ENCODE measurements at regions not wholly inside any gene's neighbourhood (a gene's known extent, or its start where the extent isn't known, plus 50 kb on each side); places are given as distances from the start of the nearest gene placed in this dataset.

DNA sequence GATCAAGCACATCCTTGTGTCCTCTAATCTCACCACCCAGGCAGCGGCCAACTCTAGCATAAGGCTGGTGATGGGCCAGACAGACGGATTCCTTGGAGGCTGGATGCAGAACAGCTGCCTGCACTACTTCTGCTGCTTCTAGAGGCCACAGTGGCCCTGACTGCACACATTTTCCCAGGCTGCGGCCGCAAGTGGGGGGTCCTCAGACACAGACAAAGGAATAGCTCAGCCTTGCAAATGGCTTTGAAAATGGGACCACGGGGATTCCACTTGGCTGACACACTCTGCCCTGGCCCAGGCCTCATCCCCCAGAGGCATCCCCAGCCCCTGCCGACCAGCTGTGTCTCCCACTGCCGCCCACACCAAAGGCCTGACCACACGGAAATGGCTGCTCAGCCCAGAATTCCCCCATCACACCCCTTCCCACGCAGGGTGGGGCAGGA, 540.8 kb downstream of the BNC2 start:
- intact Hi-C loops (cut with micrococcal nuclease), result no loop called here
- ChIA-PET POLR2A (no interaction called here), CTCF (ENCODE audit: low intra/inter-chr PET ratio) (no interaction called here)
- Histone ChIP-seq H3K27me3 (ENCODE audit: control insufficient read depth in 2 of 2, insufficient read depth in 2 of 2, low read length in 2 of 2) (no peaks in the 10 kb centered on the region), H3K4me1 (replicated peaks in 1 of 2; ENCODE audit: control insufficient read depth in 2 of 2, insufficient read depth in 2 of 2, low read length in 2 of 2) (no peaks in the 10 kb centered on the region), H3K36me3 (ENCODE audit: control insufficient read depth, insufficient read depth, low read length) (no peaks in the 10 kb centered on the region), H3K9ac (ENCODE audit: insufficient read depth in 1 of 2, low read depth in 2 of 2, low read length in 2 of 2) (no peak overlapping the region), H4K20me1 (replicated peaks; ENCODE audit: control insufficient read depth, insufficient read depth, low read length) (no peaks in the 10 kb centered on the region), H2AFZ (ENCODE audit: low read depth, low read length) (no peak overlapping the region), H3K4me3 (no peak overlapping the region), H3K27ac (ENCODE audit: extremely low read depth, low read depth, low read length) (no peak overlapping the region), H3K79me2 (ENCODE audit: control insufficient read depth, insufficient read depth, low read length) (no peaks in the 10 kb centered on the region), H3K4me2 (ENCODE audit: insufficient read depth, low read length) (no peak overlapping the region), H3K9me1 (ENCODE audit: control insufficient read depth, insufficient read depth, low read length) (no peaks in the 10 kb centered on the region), H3K9me3 (replicated peaks; ENCODE audit: control insufficient read depth, insufficient read depth, low read depth, low read length) (no peaks in the 10 kb centered on the region)
- no peak for ATAC-seq
- no peak for FAIRE-seq
- TF ChIP-seq TCF7L2 (IDR thresholded peaks at IDR 0.05; ENCODE audit: low read depth, low read length) (no peak), PTTG1 (tag; IDR thresholded peaks at IDR 0.05; ENCODE audit: low read depth) (no peak), SIRT6 (IDR thresholded peaks at IDR 0.05; ENCODE audit: low read depth, low read length) (no peak), TCFL5 (CRISPR knock-in tag; conservative IDR thresholded peaks at IDR 0.05) (no peak), ZNF280A (IDR thresholded peaks at IDR 0.05; ENCODE audit: low read depth, partially characterized antibody) (no peak), ZNF146 (CRISPR knock-in tag; IDR thresholded peaks at IDR 0.05; ENCODE audit: unreplicated experiment) (no peak), HDAC3 (IDR thresholded peaks at IDR 0.05; ENCODE audit: borderline replicate concordance, partially characterized antibody) (no peak), OTX1 (CRISPR knock-in tag; IDR thresholded peaks at IDR 0.05) (no peak), MXI1 (IDR thresholded peaks at IDR 0.05; ENCODE audit: low read depth, low read length) (no peak), MEF2A (IDR thresholded peaks at IDR 0.05; ENCODE audit: control insufficient read depth, low read depth, low read length) (no peak), HNRNPL (IDR thresholded peaks at IDR 0.05; ENCODE audit: low read depth, low read length) (no peak)
- TF ChIP-seq, protein P1, sequence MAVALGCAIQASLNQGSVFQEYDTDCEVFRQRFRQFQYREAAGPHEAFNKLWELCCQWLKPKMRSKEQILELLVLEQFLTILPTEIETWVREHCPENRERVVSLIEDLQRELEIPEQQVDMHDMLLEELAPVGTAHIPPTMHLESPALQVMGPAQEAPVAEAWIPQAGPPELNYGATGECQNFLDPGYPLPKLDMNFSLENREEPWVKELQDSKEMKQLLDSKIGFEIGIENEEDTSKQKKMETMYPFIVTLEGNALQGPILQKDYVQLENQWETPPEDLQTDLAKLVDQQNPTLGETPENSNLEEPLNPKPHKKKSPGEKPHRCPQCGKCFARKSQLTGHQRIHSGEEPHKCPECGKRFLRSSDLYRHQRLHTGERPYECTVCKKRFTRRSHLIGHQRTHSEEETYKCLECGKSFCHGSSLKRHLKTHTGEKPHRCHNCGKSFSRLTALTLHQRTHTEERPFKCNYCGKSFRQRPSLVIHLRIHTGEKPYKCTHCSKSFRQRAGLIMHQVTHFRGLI (CRISPR knock-in tag; IDR thresholded peaks at IDR 0.05), result no peak
- TF ChIP-seq, protein P2, sequence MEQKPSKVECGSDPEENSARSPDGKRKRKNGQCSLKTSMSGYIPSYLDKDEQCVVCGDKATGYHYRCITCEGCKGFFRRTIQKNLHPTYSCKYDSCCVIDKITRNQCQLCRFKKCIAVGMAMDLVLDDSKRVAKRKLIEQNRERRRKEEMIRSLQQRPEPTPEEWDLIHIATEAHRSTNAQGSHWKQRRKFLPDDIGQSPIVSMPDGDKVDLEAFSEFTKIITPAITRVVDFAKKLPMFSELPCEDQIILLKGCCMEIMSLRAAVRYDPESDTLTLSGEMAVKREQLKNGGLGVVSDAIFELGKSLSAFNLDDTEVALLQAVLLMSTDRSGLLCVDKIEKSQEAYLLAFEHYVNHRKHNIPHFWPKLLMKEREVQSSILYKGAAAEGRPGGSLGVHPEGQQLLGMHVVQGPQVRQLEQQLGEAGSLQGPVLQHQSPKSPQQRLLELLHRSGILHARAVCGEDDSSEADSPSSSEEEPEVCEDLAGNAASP (IDR thresholded peaks at IDR 0.05), result no peak
- 2% methylated on average over 9 of the region's 9 CpGs for WGBS (ENCODE audit: insufficient coverage, low coverage, missing lambda C conversion rate)
- DNase-seq (ENCODE audit: extremely low read depth in 1 of 4, low spot score in 3 of 4), result no peak
- no TSS peak for BruUV-seq (replicated peaks)
- in situ Hi-C loops (cut with MboI), result no loop called here

Measured in K562 (cell line).